SH-SY5Y (cell line): ENCODE measurements at regions not wholly inside any gene's neighbourhood (a gene's known extent, or its start where the extent isn't known, plus 50 kb on each side); places are given as distances from the start of the nearest gene placed in this dataset.

Source experiments
- GATA2 ChIP-seq: IDR thresholded peaks from 2 replicates; pipeline ENCODE4 v1.6.1; 2011; ENCODE audit warnings: mild to moderate bottlenecking, low read depth, low read length
- GATA3 ChIP-seq: IDR thresholded peaks from 2 replicates; pipeline ENCODE4 v1.6.1; 2011; ENCODE audit warnings: low read depth, mild to moderate bottlenecking, low read length, moderate library complexity

GRCh38 chr2:144848423-144848822, 328.5 kb upstream of the ZEB2 start:
- TF ChIP-seq GATA2 = no peak
- no peak for TF ChIP-seq GATA3
